IMR-90 (cell line): ENCODE measurements at regions not wholly inside any gene's neighbourhood (a gene's known extent, or its start where the extent isn't known, plus 50 kb on each side); places are given as distances from the start of the nearest gene placed in this dataset.

Experiments
- ATAC-seq: fragments of 200-7000 bp; cut with Tn5 transposase; 2 replicates; pipeline ENCODE4 v1.9.1; 2020; ENCODE audit warnings: low read depth, mild to moderate bottlenecking, moderate library complexity
- BruUV-seq: library from RNA; stranded (reverse); fragments of 400-500 nt; replicated peaks from 2 replicates; lab custom pipeline; 2021; lab: Mats Ljungman, UMichigan
- CTCF ChIA-PET: fragments of 300-600 bp; formaldehyde crosslinking; extraction: SDS; loops from one replicate; lab custom pipeline; 2021; ENCODE audit warnings: antibody characterized with exemption; lab: Yijun Ruan, JAX
- POLR2A ChIA-PET: fragments of 300-600 bp; sonication (Branson Sonifier 250); formaldehyde crosslinking; loops from one replicate; lab custom pipeline; 2022; ENCODE audit warnings: antibody characterized with exemption; ENCODE audit not compliant: unreplicated experiment; lab: Charles Lee
- DNase-seq: peaks from one replicate; pipeline ENCODE4 v3.0.0; 2013
- H2AFZ ChIP-seq: replicated peaks from 2 replicates; pipeline ENCODE3; 2013; ENCODE audit warnings: low read length, mild to moderate bottlenecking; ENCODE audit not compliant: poor library complexity
- H2AK5ac ChIP-seq: 2 replicates; pipeline ENCODE4 v1.6.1; 2013; ENCODE audit warnings: low read depth, low read length, inconsistent platforms
- H2AK9ac ChIP-seq: replicated peaks from 2 replicates; pipeline ENCODE3; 2013; ENCODE audit warnings: mild to moderate bottlenecking, low read depth, low read length, moderate library complexity; ENCODE audit not compliant: poor library complexity
- H2BK120ac ChIP-seq: 2 replicates; pipeline ENCODE4 v1.6.1; 2013; ENCODE audit warnings: low read depth, low read length, inconsistent platforms
- H2BK15ac ChIP-seq: 3 replicates; pipeline ENCODE4 v1.6.1; 2013; ENCODE audit warnings: low read depth, low read length, inconsistent platforms
- H2BK20ac ChIP-seq: 2 replicates; pipeline ENCODE4 v1.6.1; 2013; ENCODE audit warnings: low read depth, mild to moderate bottlenecking, inconsistent platforms, low read length, moderate library complexity
- H2BK5ac ChIP-seq: 2 replicates; pipeline ENCODE4 v1.6.1; 2013; ENCODE audit warnings: mild to moderate bottlenecking, low read depth, low read length, inconsistent platforms; ENCODE audit not compliant: poor library complexity, severe bottlenecking
- H3K14ac ChIP-seq: replicated peaks from 2 replicates; pipeline ENCODE4 v1.6.1; 2013; ENCODE audit warnings: low read depth, low read length, inconsistent platforms
- H3K18ac ChIP-seq: 2 replicates; pipeline ENCODE4 v1.6.1; 2013; ENCODE audit warnings: low read depth, low read length, control low read depth
- H3K23ac ChIP-seq: 2 replicates; pipeline ENCODE4 v1.6.1; 2013; ENCODE audit warnings: low read depth, low read length, inconsistent platforms
- H3K27ac ChIP-seq: 2 replicates; pipeline ENCODE4 v1.5.1; 2013; ENCODE audit warnings: mild to moderate bottlenecking, control low read depth, low read length; ENCODE audit not compliant: insufficient read depth
- H3K27me3 ChIP-seq: 2 replicates; pipeline ENCODE4 v1.6.1; 2013; ENCODE audit warnings: low read length; ENCODE audit not compliant: control insufficient read depth, insufficient read depth
- H3K36me3 ChIP-seq: 2 replicates; pipeline ENCODE4 v1.6.1; 2013; ENCODE audit warnings: low read length, mixed read lengths; ENCODE audit not compliant: control insufficient read depth, insufficient read depth
- H3K4ac ChIP-seq: 2 replicates; pipeline ENCODE4 v1.6.1; 2013; ENCODE audit warnings: low read depth, low read length, inconsistent platforms
- H3K4me1 ChIP-seq: 2 replicates; pipeline ENCODE4 v1.6.1; 2013; ENCODE audit warnings: low read length, mixed read lengths; ENCODE audit not compliant: control insufficient read depth, insufficient read depth
- H3K4me2 ChIP-seq: 2 replicates; pipeline ENCODE4 v1.6.1; 2013; ENCODE audit warnings: low read depth, mild to moderate bottlenecking, control low read depth, low read length, moderate library complexity
- H3K4me3 ChIP-seq: 2 replicates; pipeline ENCODE4 v1.5.1; 2013; ENCODE audit warnings: low read depth, mild to moderate bottlenecking, control low read depth, low read length, moderate library complexity; ENCODE audit not compliant: insufficient read depth
- H3K56ac ChIP-seq: 2 replicates; pipeline ENCODE4 v1.6.1; 2013; ENCODE audit warnings: low read length, inconsistent platforms; ENCODE audit not compliant: insufficient read depth; ENCODE audit errors: extremely low read depth
- H3K79me1 ChIP-seq, 2 experiments: 2 replicates each; pipeline ENCODE4 v1.6.1; 2013; ENCODE audit warnings: low read length in 2 of 2, inconsistent platforms in 1 of 2, low read depth in 1 of 2
- H3K9ac ChIP-seq: 2 replicates; pipeline ENCODE4 v1.6.1; 2013; ENCODE audit warnings: low read depth, low read length, control low read depth
- H3K9me1 ChIP-seq: 2 replicates; pipeline ENCODE4 v1.6.1; 2013; ENCODE audit warnings: low read length, inconsistent platforms; ENCODE audit not compliant: insufficient read depth
- H3K9me3 ChIP-seq: 2 replicates; pipeline ENCODE4 v1.6.1; 2013; ENCODE audit warnings: low read length; ENCODE audit not compliant: control insufficient read depth, insufficient read depth
- H4K20me1 ChIP-seq: 2 replicates; pipeline ENCODE4 v1.6.1; 2013; ENCODE audit warnings: low read length, inconsistent platforms; ENCODE audit not compliant: insufficient read depth
- H4K5ac ChIP-seq: 2 replicates; pipeline ENCODE4 v1.6.1; 2013; ENCODE audit warnings: mild to moderate bottlenecking, low read depth, low read length, control low read depth
- H4K8ac ChIP-seq, 2 experiments: 2 replicates each; pipeline ENCODE4 v1.6.1; 2013; ENCODE audit warnings: low read depth in 2 of 2, low read length in 2 of 2, control low read depth in 1 of 2, inconsistent platforms in 1 of 2
- H4K91ac ChIP-seq: 2 replicates; pipeline ENCODE4 v1.6.1; 2013; ENCODE audit warnings: low read depth, low read length, inconsistent platforms; ENCODE audit not compliant: insufficient read depth
- CEBPB ChIP-seq: IDR thresholded peaks from 2 replicates; pipeline ENCODE4 v1.6.1; 2012; ENCODE audit warnings: low read depth, low read length, improper control_type of control experiment
- CHD1 ChIP-seq: IDR thresholded peaks from 2 replicates; pipeline ENCODE4 v1.6.1; 2012; ENCODE audit warnings: low read depth, low read length, improper control_type of control experiment
- FOS ChIP-seq: fragments of 150-350 bp; IDR thresholded peaks from 2 replicates; pipeline ENCODE4 v1.6.1; 2016; ENCODE audit warnings: low read depth, low read length
- MAFK ChIP-seq: IDR thresholded peaks from 2 replicates; pipeline ENCODE4 v1.6.1; 2012; ENCODE audit warnings: low read depth, low read length, improper control_type of control experiment
- MAZ ChIP-seq: IDR thresholded peaks from 2 replicates; pipeline ENCODE4 v1.6.1; 2012; ENCODE audit warnings: low read depth, mild to moderate bottlenecking, low read length, improper control_type of control experiment, moderate library complexity, borderline replicate concordance
- NFE2L2 ChIP-seq: fragments of 150-350 bp; IDR thresholded peaks from 2 replicates; pipeline ENCODE4 v1.6.1; 2016; ENCODE audit warnings: low read depth, mild to moderate bottlenecking, low read length
- POLR2A ChIP-seq: IDR thresholded peaks from 2 replicates; pipeline ENCODE4 v1.6.1; 2012; ENCODE audit warnings: mild to moderate bottlenecking, low read depth, low read length
- RAD21 ChIP-seq: IDR thresholded peaks from 2 replicates; pipeline ENCODE4 v1.6.1; 2012; ENCODE audit warnings: low read length, improper control_type of control experiment
- RCOR1 ChIP-seq: IDR thresholded peaks from 2 replicates; pipeline ENCODE4 v1.6.1; 2012; ENCODE audit warnings: mild to moderate bottlenecking, low read length, improper control_type of control experiment; ENCODE audit not compliant: insufficient replicate concordance
- RFX5 ChIP-seq: IDR thresholded peaks from 2 replicates; pipeline ENCODE4 v1.8.0; 2012; ENCODE audit warnings: low read depth, mild to moderate bottlenecking, low read length, moderate library complexity
- SMC3 ChIP-seq: fragments of 150-350 bp; IDR thresholded peaks from 2 replicates; pipeline ENCODE4 v1.6.1; 2016; ENCODE audit warnings: low read depth, mild to moderate bottlenecking, antibody characterized with exemption, low read length, moderate library complexity
- USF2 ChIP-seq: fragments of 150-350 bp; IDR thresholded peaks from 2 replicates; pipeline ENCODE4 v1.6.1; 2017; ENCODE audit warnings: mild to moderate bottlenecking, antibody characterized with exemption, low read length, low read depth
- dilution Hi-C: fragments of 300-500 bp; cut with HindIII; formaldehyde crosslinking; loops from one replicate; pipeline ENCODE4 v1.14.3; 2018; ENCODE audit warnings: low sequenced_read_pairs; ENCODE audit not compliant: unreplicated experiment
- in situ Hi-C: fragments of 300-500 bp; cut with MboI; formaldehyde crosslinking; loops from 3 replicates; pipeline ENCODE4 v1.14.3; 2019; ENCODE audit warnings: low sequenced_read_pairs, inconsistent platforms, mixed read lengths
- intact Hi-C: fragments of 100-400 bp; cut with micrococcal nuclease; formaldehyde crosslinking; loops from 2 replicates; pipeline ENCODE4 v1.10.0; 2022
- TF ChIP-seq, protein P1 (sequence below): fragments of 150-350 bp; IDR thresholded peaks from 2 replicates; pipeline ENCODE4 v1.6.1; 2016; ENCODE audit warnings: low read depth, mild to moderate bottlenecking, low read length, moderate library complexity, borderline replicate concordance
- TF ChIP-seq, protein P2 (sequence below): conservative IDR thresholded peaks from 2 replicates; pipeline ENCODE4 v1.5.1; 2012; ENCODE audit warnings: mild to moderate bottlenecking, low read depth, low read length, improper control_type of control experiment

GRCh38 chr14:106778986-106779385, 1252.6 kb downstream of the TMEM121 start:
- H3K79me1 ChIP-seq = no peaks in the 10 kb centered on the region
- no peak overlapping the region for H3K18ac ChIP-seq
- H2AFZ ChIP-seq = no peak overlapping the region
- CTCF ChIA-PET = no interaction called here
- H3K27ac ChIP-seq = no peak overlapping the region
- intact Hi-C loops (no loop called here), in situ Hi-C loops (no loop called here), dilution Hi-C loops (no loop called here)
- no peak overlapping the region for H3K4me3 ChIP-seq
- no peak overlapping the region for H3K4ac ChIP-seq
- no peaks in the 10 kb centered on the region for H3K9me1 ChIP-seq
- H3K27me3 ChIP-seq = no peaks in the 10 kb centered on the region
- H3K23ac ChIP-seq = no peak overlapping the region
- TF ChIP-seq SMC3 = no peak
- TF ChIP-seq NFE2L2 = no peak
- no peak for TF ChIP-seq MAZ
- TF ChIP-seq USF2 = no peak
- no peak for TF ChIP-seq RCOR1
- no peak for TF ChIP-seq CEBPB
- TF ChIP-seq FOS = no peak
- no peak for TF ChIP-seq MAFK
- TF ChIP-seq, protein P1, sequence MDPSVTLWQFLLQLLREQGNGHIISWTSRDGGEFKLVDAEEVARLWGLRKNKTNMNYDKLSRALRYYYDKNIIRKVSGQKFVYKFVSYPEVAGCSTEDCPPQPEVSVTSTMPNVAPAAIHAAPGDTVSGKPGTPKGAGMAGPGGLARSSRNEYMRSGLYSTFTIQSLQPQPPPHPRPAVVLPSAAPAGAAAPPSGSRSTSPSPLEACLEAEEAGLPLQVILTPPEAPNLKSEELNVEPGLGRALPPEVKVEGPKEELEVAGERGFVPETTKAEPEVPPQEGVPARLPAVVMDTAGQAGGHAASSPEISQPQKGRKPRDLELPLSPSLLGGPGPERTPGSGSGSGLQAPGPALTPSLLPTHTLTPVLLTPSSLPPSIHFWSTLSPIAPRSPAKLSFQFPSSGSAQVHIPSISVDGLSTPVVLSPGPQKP = no peak
- no peak for TF ChIP-seq CHD1
- TF ChIP-seq RAD21 = no peak
- no peak for TF ChIP-seq RFX5
- TF ChIP-seq, protein P2, sequence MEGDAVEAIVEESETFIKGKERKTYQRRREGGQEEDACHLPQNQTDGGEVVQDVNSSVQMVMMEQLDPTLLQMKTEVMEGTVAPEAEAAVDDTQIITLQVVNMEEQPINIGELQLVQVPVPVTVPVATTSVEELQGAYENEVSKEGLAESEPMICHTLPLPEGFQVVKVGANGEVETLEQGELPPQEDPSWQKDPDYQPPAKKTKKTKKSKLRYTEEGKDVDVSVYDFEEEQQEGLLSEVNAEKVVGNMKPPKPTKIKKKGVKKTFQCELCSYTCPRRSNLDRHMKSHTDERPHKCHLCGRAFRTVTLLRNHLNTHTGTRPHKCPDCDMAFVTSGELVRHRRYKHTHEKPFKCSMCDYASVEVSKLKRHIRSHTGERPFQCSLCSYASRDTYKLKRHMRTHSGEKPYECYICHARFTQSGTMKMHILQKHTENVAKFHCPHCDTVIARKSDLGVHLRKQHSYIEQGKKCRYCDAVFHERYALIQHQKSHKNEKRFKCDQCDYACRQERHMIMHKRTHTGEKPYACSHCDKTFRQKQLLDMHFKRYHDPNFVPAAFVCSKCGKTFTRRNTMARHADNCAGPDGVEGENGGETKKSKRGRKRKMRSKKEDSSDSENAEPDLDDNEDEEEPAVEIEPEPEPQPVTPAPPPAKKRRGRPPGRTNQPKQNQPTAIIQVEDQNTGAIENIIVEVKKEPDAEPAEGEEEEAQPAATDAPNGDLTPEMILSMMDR = no peak
- no peak for TF ChIP-seq POLR2A
- no peak overlapping the region for H2AK5ac ChIP-seq
- POLR2A ChIA-PET = no interaction called here
- no peak overlapping the region for H2BK20ac ChIP-seq
- H4K91ac ChIP-seq = no peak overlapping the region
- peaks cover 6% of the 10 kb centered on the region; the same call in 1 of the 2 replicates for H3K9me3 ChIP-seq
- H4K5ac ChIP-seq = no peak overlapping the region
- no peaks in the 10 kb centered on the region for H3K36me3 ChIP-seq
- H3K56ac ChIP-seq = no peak overlapping the region
- no peak overlapping the region for H3K4me2 ChIP-seq
- H3K4me1 ChIP-seq = no peaks in the 10 kb centered on the region
- no peak overlapping the region for H2BK120ac ChIP-seq
- BruUV-seq = no TSS peak
- no peak overlapping the region for H2AK9ac ChIP-seq
- no peak overlapping the region for H3K9ac ChIP-seq
- H2BK5ac ChIP-seq = no peak overlapping the region
- H2BK15ac ChIP-seq = no peak overlapping the region
- no peak overlapping the region for H3K14ac ChIP-seq
- ATAC-seq = no peak
- H4K8ac ChIP-seq = no peak overlapping the region
- DNase-seq = no peak
- H4K20me1 ChIP-seq = no peaks in the 10 kb centered on the region
